Adipocyte (in vitro differentiated cells): ENCODE measurements at regions not wholly inside any gene's neighbourhood (a gene's known extent, or its start where the extent isn't known, plus 50 kb on each side); places are given as distances from the start of the nearest gene placed in this dataset.
A peak's percentile ranks its signal among the peaks of the same experiment; 100 is the strongest.

Source experiments
- DNase-seq: peaks from one replicate; pipeline ENCODE4 v3.0.0-alpha.2; 2015; ENCODE audit warnings: low read depth
- H3K27me3 ChIP-seq: replicated peaks from 2 replicates; pipeline ENCODE4 v1.7.0; 2013; ENCODE audit warnings: mild to moderate bottlenecking, low read length, moderate library complexity; ENCODE audit not compliant: control insufficient read depth, insufficient read depth
- H3K36me3 ChIP-seq: 2 replicates; pipeline ENCODE4 v1.7.0; 2013; ENCODE audit warnings: low read length, mild to moderate bottlenecking, moderate library complexity; ENCODE audit not compliant: control insufficient read depth, insufficient read depth, severe bottlenecking
- H3K4me1 ChIP-seq: 2 replicates; pipeline ENCODE4 v1.7.0; 2013; ENCODE audit warnings: mild to moderate bottlenecking, low read length, moderate library complexity; ENCODE audit not compliant: control insufficient read depth, insufficient read depth
- H3K4me3 ChIP-seq: 2 replicates; pipeline ENCODE4 v1.7.0; 2013; ENCODE audit warnings: mild to moderate bottlenecking, low read length, moderate library complexity
- H3K9ac ChIP-seq: 2 replicates; pipeline ENCODE4 v1.7.0; 2013; ENCODE audit warnings: mild to moderate bottlenecking, low read length, moderate library complexity
- H3K9me3 ChIP-seq: 2 replicates; pipeline ENCODE4 v1.7.0; 2013; ENCODE audit warnings: mild to moderate bottlenecking, low read length, moderate library complexity; ENCODE audit not compliant: control insufficient read depth

DNA sequence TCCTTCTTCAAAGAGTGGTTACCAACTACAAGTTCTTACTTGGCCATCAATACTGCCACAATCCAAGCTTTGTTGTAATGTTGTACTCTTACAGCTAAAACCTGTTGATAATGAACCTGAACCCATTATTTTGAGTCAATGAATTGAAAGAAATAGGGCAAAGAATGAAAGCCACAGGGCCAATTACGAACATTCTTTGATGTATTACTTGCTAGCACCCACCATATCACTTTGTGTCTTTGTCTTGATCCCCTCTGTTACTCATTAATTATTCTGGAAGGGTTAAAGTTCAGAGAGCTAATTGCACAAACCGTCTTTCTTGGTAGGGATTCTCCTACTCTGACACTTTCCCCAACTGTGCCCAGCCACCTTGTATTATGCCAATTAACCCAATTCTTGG, 53.2 kb upstream of the TFEC start:
- H3K9me3 ChIP-seq: peaks cover 13% of the 10 kb centered on the region

GRCh38 chr7:116086547-116087045, 56.0 kb upstream of the TFEC start:
- H3K27me3 ChIP-seq: no peaks in the 10 kb centered on the region
- DNase-seq: no peak
- H3K9ac ChIP-seq: no peak overlapping the region
- no peaks in the 10 kb centered on the region for H3K9me3 ChIP-seq
- H3K4me3 ChIP-seq: no peak overlapping the region
- H3K4me1 ChIP-seq: no peaks in the 10 kb centered on the region
- no peaks in the 10 kb centered on the region for H3K36me3 ChIP-seq

More for the DNA sequence above, 53.2 kb upstream of the TFEC start:
- Histone ChIP-seq H3K9ac (no peak overlapping the region), H3K4me3 (no peak overlapping the region), H3K36me3 (no peaks in the 10 kb centered on the region), H3K4me1 (no peaks in the 10 kb centered on the region), H3K27me3 (no peaks in the 10 kb centered on the region)
- no peak for DNase-seq

GRCh38 chr7:116087291-116087690, 56.7 kb upstream of the TFEC start:
- no peak for DNase-seq
- H3K4me3 ChIP-seq: no peak overlapping the region
- no peak overlapping the region for H3K9ac ChIP-seq

GRCh38 chr7:116087984-116088383, 57.4 kb upstream of the TFEC start:
- Histone ChIP-seq H3K4me1 (no peaks in the 10 kb centered on the region), H3K27me3 (no peaks in the 10 kb centered on the region), H3K36me3 (no peaks in the 10 kb centered on the region), H3K9ac (no peak overlapping the region), H3K4me3 (no peak overlapping the region), H3K9me3 (no peaks in the 10 kb centered on the region)
- no peak for DNase-seq

More at GRCh38 chr7:116087291-116087690, 56.7 kb upstream of the TFEC start:
- H3K27me3 ChIP-seq: no peaks in the 10 kb centered on the region
- H3K9me3 ChIP-seq: no peaks in the 10 kb centered on the region
- H3K4me1 ChIP-seq: no peaks in the 10 kb centered on the region
- no peaks in the 10 kb centered on the region for H3K36me3 ChIP-seq

- no peak for DNase-seq
- Histone ChIP-seq H3K4me1 (no peaks in the 10 kb centered on the region), H3K4me3 (no peak overlapping the region)
These were observed 58.7 kb upstream of the TFEC start for GRCh38 chr7:116089293-116089692.

GRCh38 chr7:116093516-116094301, 63.1 kb upstream of the TFEC start:
- Histone ChIP-seq H3K27me3 (no peaks in the 10 kb centered on the region), H3K9ac (no peak overlapping the region), H3K4me3 (no peak overlapping the region), H3K36me3 (no peaks in the 10 kb centered on the region), H3K9me3 (no peaks in the 10 kb centered on the region), H3K4me1 (no peaks in the 10 kb centered on the region)
- DNase-seq: no peak

More at GRCh38 chr7:116089293-116089692, 58.7 kb upstream of the TFEC start:
- Histone ChIP-seq H3K9ac (no peak overlapping the region), H3K27me3 (no peaks in the 10 kb centered on the region), H3K9me3 (no peaks in the 10 kb centered on the region), H3K36me3 (no peaks in the 10 kb centered on the region)

GRCh38 chr7:116095396-116095795, 64.8 kb upstream of the TFEC start:
- Histone ChIP-seq H3K4me1 (no peaks in the 10 kb centered on the region), H3K4me3 (no peak overlapping the region), H3K36me3 (no peaks in the 10 kb centered on the region), H3K27me3 (no peaks in the 10 kb centered on the region), H3K9ac (no peak overlapping the region), H3K9me3 (no peaks in the 10 kb centered on the region)
- no peak for DNase-seq

DNA sequence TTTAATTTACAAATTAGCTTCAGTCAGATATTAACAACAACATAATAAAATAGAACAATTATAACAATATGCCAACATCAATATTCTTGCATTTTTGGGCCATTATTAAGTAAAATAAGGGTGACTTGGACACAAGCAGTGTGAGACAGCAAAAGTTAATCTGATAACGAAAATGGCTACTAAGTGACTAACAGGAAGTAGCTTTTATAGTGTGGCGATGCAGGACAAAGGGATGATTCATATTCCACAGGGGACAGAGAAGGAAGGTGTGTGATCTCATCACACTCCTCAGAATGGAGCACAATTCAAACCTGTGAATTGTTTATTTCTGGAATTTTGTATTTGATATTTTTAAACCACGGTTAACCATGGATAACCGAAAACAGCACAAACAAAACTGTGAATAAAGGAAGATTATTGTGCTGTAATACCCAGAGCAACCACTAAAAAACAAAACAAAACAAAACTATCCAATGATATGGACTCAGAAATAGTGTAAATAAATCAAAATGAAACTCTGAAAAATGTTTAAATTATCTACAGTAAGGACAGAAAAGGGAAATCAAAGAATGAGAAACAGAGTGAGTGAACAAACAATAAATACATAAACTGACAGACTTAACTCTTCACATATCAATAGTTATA, 66.9 kb upstream of the TFEC start:
- Histone ChIP-seq H3K36me3 (no peaks in the 10 kb centered on the region), H3K9me3 (no peaks in the 10 kb centered on the region), H3K9ac (no peak overlapping the region), H3K27me3 (no peaks in the 10 kb centered on the region), H3K4me3 (no peak overlapping the region), H3K4me1 (no peaks in the 10 kb centered on the region)
- DNase-seq: peak; percentile 28

DNA sequence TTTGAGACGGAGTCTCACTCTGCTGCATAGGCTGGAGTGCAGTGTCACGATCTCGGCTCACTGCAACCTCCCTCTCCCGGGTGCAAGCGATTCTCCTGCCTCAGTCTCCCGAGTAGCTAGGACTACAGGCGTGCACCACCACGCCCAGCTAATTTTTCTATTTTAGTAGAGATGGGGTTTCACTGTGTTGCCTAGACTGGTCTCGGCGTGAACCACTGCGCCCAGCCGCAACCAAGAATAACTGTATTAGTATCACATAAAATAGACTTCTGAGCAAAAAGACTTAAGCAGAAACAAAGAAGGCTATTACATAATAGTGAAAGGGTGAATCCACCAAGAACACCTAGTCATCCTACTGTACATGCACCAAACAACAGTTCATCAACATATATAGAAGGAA, 67.6 kb upstream of the TFEC start:
- no peaks in the 10 kb centered on the region for H3K9me3 ChIP-seq
- no peak overlapping the region for H3K4me3 ChIP-seq
- H3K27me3 ChIP-seq: no peaks in the 10 kb centered on the region
- H3K4me1 ChIP-seq: no peaks in the 10 kb centered on the region
- DNase-seq: no peak
- no peak overlapping the region for H3K9ac ChIP-seq
- no peaks in the 10 kb centered on the region for H3K36me3 ChIP-seq

DNA sequence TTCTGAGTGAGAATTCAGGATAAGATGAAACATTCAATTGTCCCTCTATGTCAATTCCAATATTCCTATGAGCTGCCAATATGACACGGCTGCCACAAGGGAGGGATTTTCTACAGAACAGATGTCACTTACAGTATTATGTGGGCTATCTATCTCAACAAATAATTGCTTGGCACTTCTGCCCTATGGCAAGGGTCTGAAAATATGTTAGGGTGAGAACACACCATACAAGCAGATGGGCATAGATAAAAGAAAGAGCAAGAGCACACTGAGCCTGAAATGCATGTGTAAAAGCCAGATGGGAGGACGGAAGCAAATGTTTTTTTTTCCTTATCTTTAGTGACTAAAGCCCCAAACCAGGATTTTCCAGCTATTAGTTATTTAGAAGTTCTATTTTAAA, 70.1 kb upstream of the TFEC start:
- DNase-seq: no peak
- Histone ChIP-seq H3K4me1 (no peaks in the 10 kb centered on the region), H3K36me3 (no peaks in the 10 kb centered on the region), H3K27me3 (no peaks in the 10 kb centered on the region), H3K4me3 (no peak overlapping the region), H3K9ac (no peak overlapping the region), H3K9me3 (no peaks in the 10 kb centered on the region)

DNA sequence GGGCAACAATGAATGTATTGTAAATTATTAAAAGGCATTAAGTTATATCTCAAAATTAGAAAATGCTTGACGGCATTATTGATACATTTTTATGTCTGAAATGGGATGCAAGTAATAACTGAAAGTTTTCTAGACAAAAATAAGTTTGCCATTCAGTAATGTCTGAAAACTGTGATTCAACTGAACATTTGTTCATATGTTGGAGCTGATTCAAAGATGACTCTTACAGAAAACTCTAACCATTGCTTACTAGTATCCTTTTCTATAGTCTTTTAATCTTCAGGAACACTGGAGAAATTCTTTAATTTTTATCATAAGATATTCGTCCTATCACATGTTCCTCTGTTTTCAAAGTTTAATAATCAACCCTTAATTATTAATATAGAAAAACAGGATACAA, 71.1 kb upstream of the TFEC start:
- no peak overlapping the region for H3K9ac ChIP-seq
- H3K4me3 ChIP-seq: no peak overlapping the region
- no peaks in the 10 kb centered on the region for H3K27me3 ChIP-seq
- peak; percentile 39 for DNase-seq
- no peaks in the 10 kb centered on the region for H3K4me1 ChIP-seq
- no peaks in the 10 kb centered on the region for H3K9me3 ChIP-seq
- no peaks in the 10 kb centered on the region for H3K36me3 ChIP-seq
